Colonic mucosa (tissue), 4 donors: ENCODE measurements at regions not wholly inside any gene's neighbourhood (a gene's known extent, or its start where the extent isn't known, plus 50 kb on each side); places are given as distances from the start of the nearest gene placed in this dataset.

Experiments used
- DNase-seq: peaks from one replicate; pipeline ENCODE4 v3.0.0-alpha.2; 2020
- H3K27ac ChIP-seq: fragments of 200-600 bp; one replicate; pipeline ENCODE4 v1.8.0; 2021
- H3K27me3 ChIP-seq: fragments of 200-600 bp; one replicate; pipeline ENCODE4 v1.8.0; 2021
- H3K36me3 ChIP-seq: fragments of 200-600 bp; one replicate; pipeline ENCODE4 v1.8.0; 2021
- H3K4me1 ChIP-seq: fragments of 200-600 bp; one replicate; pipeline ENCODE4 v1.8.0; 2021; ENCODE audit warnings: mild to moderate bottlenecking
- H3K4me3 ChIP-seq: fragments of 200-600 bp; one replicate; pipeline ENCODE4 v1.8.0; 2021
- H3K9ac ChIP-seq, 2 donors: one replicate each; pipeline ENCODE4 v1.7.0; 2013; ENCODE audit warnings: control low read depth in 2 of 2, low read depth in 2 of 2, low read length in 2 of 2
- H3K9me3 ChIP-seq: fragments of 200-600 bp; one replicate; pipeline ENCODE4 v1.8.0; 2021
- intact Hi-C: fragments of 100-400 bp; cut with DNase I; formaldehyde crosslinking; loops from one replicate; pipeline ENCODE4 v1.14.1; 2022
- TF ChIP-seq, protein P1 (sequence below): fragments of 200-600 bp; IDR thresholded peaks from one replicate; pipeline ENCODE4 v1.8.0; 2022; ENCODE audit warnings: antibody characterized with exemption, mild to moderate bottlenecking
- donor health status: healthy.
- donor health status: DM: no; HTN: no; CAD: no.
- donor health status: DM: no; HTN: no; CAD: no.

DNA sequence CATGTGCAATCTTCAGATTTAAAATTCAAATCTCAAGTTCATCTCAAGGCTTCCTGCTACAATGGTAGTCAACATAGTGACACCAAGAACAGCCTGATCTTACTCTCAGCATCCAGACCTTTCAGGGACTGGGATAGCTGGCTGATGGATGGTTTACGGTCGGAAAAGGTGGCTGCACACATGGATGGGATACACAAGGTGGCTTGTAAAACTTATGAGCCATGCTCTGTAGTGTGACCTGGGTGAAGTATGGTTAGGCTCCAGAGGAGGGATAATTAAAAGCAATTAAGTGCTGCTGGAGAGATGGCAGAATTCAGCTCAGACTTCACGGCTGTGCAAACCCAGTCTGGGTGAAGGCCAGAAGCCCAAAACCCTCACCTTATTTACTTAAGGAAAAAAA, 379.5 kb downstream of the NFIB start:
- Histone ChIP-seq H3K4me3 (no peak overlapping the region), H3K36me3 (no peaks in the 10 kb centered on the region), H3K27ac (no peak overlapping the region), H3K4me1 (no peaks in the 10 kb centered on the region), H3K9ac (no peak overlapping the region), H3K27me3 (no peaks in the 10 kb centered on the region), H3K9me3 (no peaks in the 10 kb centered on the region)
- intact Hi-C loops = no loop called here
- DNase-seq = no peak
- TF ChIP-seq, protein P1, sequence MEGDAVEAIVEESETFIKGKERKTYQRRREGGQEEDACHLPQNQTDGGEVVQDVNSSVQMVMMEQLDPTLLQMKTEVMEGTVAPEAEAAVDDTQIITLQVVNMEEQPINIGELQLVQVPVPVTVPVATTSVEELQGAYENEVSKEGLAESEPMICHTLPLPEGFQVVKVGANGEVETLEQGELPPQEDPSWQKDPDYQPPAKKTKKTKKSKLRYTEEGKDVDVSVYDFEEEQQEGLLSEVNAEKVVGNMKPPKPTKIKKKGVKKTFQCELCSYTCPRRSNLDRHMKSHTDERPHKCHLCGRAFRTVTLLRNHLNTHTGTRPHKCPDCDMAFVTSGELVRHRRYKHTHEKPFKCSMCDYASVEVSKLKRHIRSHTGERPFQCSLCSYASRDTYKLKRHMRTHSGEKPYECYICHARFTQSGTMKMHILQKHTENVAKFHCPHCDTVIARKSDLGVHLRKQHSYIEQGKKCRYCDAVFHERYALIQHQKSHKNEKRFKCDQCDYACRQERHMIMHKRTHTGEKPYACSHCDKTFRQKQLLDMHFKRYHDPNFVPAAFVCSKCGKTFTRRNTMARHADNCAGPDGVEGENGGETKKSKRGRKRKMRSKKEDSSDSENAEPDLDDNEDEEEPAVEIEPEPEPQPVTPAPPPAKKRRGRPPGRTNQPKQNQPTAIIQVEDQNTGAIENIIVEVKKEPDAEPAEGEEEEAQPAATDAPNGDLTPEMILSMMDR = no peak

DNA sequence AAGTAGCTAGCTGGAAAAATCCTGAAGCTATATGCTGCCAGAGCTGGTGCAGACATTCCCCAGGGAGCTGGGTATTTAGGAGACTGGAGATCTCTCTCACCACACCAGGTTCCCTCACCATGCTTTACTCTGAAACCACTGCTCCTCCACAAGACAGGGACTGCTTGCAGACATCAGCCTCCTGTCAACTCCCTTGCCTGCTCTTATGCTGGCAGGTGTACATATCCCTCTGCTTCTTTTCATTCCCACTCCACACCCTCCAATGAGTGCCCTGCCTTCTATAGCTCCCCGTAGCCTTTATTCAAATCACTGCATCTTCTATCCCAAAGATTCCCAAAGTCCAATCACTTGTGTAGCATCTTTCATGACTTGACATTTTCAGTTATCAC, 380.7 kb downstream of the NFIB start:
- Histone ChIP-seq H3K4me3 (no peak overlapping the region), H3K4me1 (no peaks in the 10 kb centered on the region), H3K27ac (no peak overlapping the region), H3K36me3 (no peaks in the 10 kb centered on the region), H3K27me3 (no peaks in the 10 kb centered on the region), H3K9me3 (no peaks in the 10 kb centered on the region), H3K9ac (no peak overlapping the region)
- intact Hi-C loops = no loop called here
- DNase-seq = no peak
- TF ChIP-seq, protein P1 = no peak

DNA sequence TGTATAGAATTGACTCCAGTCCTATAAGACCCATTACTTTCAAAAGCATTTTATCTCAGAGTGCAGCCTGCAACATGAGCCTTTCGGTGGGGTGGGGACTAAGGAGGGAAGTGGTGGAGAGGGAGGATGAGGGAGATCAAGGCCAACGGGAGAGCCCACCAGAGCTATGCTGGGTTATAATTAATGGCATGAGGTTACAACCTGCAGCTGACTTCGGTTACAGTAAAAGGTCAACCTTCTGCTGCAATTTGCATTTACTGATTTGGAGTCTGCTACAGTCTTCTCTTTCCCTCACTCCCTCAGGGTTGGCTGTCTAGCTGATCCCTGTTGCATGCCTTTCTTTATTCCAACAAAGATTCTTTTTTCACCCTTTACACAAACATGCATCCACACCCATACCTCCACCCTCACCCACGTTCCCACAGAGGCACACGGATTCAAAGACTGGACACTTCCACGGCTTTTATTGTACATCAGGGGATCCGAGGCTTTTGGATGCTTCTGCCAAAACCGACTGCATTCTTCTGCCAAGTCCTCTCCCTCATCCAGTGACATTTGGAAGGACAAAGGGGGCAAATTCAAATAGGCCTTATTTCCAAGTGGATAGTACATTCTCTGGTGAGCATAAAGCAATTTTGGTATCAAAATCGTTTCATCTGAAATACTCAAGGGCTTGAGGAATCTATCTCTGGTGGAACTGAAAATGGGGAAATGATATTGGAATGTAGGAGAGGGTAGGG, 381.2 kb downstream of the NFIB start:
- H3K9ac ChIP-seq = no peak overlapping the region
- H3K27ac ChIP-seq = no peak overlapping the region
- H3K27me3 ChIP-seq = no peaks in the 10 kb centered on the region
- TF ChIP-seq, protein P1 = no peak
- H3K4me1 ChIP-seq = no peaks in the 10 kb centered on the region
- no peaks in the 10 kb centered on the region for H3K36me3 ChIP-seq
- intact Hi-C loops = no loop called here
- H3K4me3 ChIP-seq = no peak overlapping the region
- DNase-seq = no peak
- no peaks in the 10 kb centered on the region for H3K9me3 ChIP-seq

DNA sequence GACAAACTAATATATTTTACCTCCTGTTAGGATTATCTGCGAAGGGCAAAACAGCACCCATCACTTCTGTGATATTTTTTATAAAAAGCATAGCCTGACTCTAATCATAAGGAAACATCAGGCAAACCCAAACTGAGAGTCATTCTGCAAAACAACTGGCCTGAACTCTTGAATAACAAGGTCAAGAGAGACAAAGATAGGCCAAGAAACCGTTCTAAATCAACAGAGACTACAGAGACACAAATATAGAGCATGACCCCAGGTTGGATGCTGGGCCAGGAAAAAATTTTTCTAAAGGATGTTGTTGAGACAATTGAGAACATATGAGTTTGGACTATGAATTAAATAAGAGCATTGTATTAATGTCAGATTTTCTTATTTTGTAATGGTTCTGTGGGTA, 384.9 kb downstream of the NFIB start:
- no peak overlapping the region for H3K4me3 ChIP-seq
- intact Hi-C loops = no loop called here
- DNase-seq = no peak
- no peaks in the 10 kb centered on the region for H3K27me3 ChIP-seq
- no peak overlapping the region for H3K9ac ChIP-seq
- no peak overlapping the region for H3K27ac ChIP-seq
- no peaks in the 10 kb centered on the region for H3K36me3 ChIP-seq
- H3K9me3 ChIP-seq = no peaks in the 10 kb centered on the region
- TF ChIP-seq, protein P1 = no peak
- H3K4me1 ChIP-seq = no peaks in the 10 kb centered on the region

DNA sequence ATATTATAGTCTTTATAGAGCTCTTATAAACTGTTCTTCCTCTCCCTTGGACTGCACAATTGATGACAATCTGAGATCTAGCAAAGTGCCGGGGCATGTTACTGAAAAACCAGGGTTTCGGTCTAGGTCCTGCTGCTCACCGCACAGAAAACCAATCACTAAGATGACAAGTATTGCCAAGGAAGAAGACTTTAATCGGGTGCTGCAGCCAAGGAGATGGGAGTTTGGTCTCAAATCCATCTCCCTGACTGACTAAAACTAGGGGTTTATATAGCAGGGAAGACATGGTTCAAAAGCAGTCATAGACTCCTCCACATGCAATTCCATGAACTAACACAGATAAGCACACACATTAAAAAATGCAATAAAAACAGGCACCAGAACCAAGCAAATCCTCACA, 390.6 kb downstream of the NFIB start:
- Histone ChIP-seq H3K4me3 (no peak overlapping the region), H3K4me1 (no peaks in the 10 kb centered on the region), H3K9ac (no peak overlapping the region), H3K27ac (no peak overlapping the region), H3K36me3 (no peaks in the 10 kb centered on the region), H3K9me3 (no peaks in the 10 kb centered on the region), H3K27me3 (no peaks in the 10 kb centered on the region)
- intact Hi-C loops = no loop called here
- TF ChIP-seq, protein P1 = no peak
- no peak for DNase-seq
